ENCODE measurements at regions not wholly inside any gene's neighbourhood (a gene's known extent, or its start where the extent isn't known, plus 50 kb on each side); places are given as distances from the start of the nearest gene placed in this dataset.
A peak's percentile ranks its signal among the peaks of the same experiment; 100 is the strongest.

DNA sequence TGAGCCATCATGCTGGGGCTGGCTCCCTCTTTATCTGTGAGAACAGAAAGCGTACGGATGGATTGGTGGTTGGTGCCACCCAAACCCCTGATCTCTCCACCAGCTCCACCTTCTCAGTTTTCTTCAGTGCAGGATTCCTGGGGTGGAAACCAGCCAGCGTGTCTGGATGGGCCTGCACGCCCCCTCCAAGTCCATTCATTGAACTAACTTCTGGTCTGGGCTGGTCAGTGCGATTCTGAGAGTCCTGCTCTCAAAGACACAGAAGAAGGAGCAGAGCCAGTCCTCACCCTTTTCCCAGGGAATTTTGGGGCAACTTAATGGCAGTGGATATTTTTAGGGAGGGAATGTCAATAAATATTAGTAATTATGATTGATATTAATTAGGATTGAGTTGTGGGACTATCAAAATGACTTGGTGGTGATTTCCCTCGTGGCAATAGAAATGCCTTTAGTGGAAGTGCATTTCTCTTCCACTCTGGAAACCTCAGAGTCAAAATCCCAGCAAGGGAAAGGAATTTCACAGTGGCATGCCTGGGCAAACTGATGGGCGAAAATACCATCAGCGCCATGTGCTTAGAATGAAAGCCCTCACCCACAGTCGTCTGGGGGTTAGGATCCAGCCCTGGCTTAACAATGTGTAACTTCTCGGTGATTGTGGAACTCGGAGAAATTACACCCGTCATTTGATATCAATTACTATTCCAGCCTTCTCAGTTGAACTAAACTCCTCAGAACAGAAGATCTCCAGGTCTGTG is 69.3 kb upstream of the EEPD1 start:
- DNase-seq, result no peak
- Histone ChIP-seq H3K27ac (no peak overlapping the region), H3K4me1 (no peaks in the 10 kb centered on the region), H3K36me3 (no peaks in the 10 kb centered on the region), H3K27me3 (no peaks in the 10 kb centered on the region), H3K9me3 (no peaks in the 10 kb centered on the region), H3K4me3 (no peak overlapping the region), H3K9ac (ENCODE audit: low read depth in 2 of 2, low read length in 2 of 2) (no peak overlapping the region)
- intact Hi-C loops (cut with DNase I), result loop anchor here (5.0 kb wide), 1 partner anchor 208 kb away; no protein-coding TSS in a partner anchor
- TF ChIP-seq, protein P1, sequence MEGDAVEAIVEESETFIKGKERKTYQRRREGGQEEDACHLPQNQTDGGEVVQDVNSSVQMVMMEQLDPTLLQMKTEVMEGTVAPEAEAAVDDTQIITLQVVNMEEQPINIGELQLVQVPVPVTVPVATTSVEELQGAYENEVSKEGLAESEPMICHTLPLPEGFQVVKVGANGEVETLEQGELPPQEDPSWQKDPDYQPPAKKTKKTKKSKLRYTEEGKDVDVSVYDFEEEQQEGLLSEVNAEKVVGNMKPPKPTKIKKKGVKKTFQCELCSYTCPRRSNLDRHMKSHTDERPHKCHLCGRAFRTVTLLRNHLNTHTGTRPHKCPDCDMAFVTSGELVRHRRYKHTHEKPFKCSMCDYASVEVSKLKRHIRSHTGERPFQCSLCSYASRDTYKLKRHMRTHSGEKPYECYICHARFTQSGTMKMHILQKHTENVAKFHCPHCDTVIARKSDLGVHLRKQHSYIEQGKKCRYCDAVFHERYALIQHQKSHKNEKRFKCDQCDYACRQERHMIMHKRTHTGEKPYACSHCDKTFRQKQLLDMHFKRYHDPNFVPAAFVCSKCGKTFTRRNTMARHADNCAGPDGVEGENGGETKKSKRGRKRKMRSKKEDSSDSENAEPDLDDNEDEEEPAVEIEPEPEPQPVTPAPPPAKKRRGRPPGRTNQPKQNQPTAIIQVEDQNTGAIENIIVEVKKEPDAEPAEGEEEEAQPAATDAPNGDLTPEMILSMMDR (IDR thresholded peaks at IDR 0.05), result no peak

- no peaks in the 10 kb centered on the region for H3K4me1 ChIP-seq
- peak; percentile 67 for DNase-seq
- intact Hi-C loops (cut with DNase I), result loop anchor here (5.0 kb wide), 1 partner anchor 208 kb away; no protein-coding TSS in a partner anchor
- H3K9ac ChIP-seq (ENCODE audit: low read depth in 2 of 2, low read length in 2 of 2), result no peak overlapping the region
- H3K36me3 ChIP-seq, result no peaks in the 10 kb centered on the region
- no peak overlapping the region for H3K27ac ChIP-seq
- no peaks in the 10 kb centered on the region for H3K9me3 ChIP-seq
- H3K27me3 ChIP-seq, result no peaks in the 10 kb centered on the region
- no peak overlapping the region for H3K4me3 ChIP-seq
- TF ChIP-seq, protein P1 (IDR thresholded peaks at IDR 0.05), result peak; percentile 24
Observed at GRCh38 chr7:36084485-36085091, 68.5 kb upstream of the EEPD1 start.

DNA sequence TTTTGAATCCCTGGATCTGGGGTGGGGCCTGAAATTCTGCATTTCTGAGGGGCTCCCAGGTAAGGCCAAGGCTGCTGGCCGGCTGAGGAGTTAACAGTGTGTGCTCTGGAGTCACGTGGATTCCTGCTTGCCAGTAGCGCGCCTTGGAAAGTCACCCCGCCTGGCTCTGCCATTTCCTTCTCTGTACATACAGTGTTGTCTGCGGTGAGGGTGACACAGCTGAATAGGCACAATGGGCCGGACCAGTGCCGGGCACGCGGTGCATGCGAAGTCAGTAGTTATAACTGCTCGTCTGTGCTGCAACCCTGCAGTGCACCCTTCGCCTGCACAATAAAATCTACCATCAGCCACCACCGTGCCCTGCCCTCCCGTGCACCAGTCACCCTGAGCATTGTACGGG is 68.0 kb upstream of the EEPD1 start:
- H3K36me3 ChIP-seq, result no peaks in the 10 kb centered on the region
- H3K27ac ChIP-seq, result no peak overlapping the region
- H3K27me3 ChIP-seq, result no peaks in the 10 kb centered on the region
- TF ChIP-seq, protein P1 (IDR thresholded peaks at IDR 0.05), result no peak
- DNase-seq, result no peak
- H3K9ac ChIP-seq (ENCODE audit: low read depth in 2 of 2, low read length in 2 of 2), result no peak overlapping the region
- no peak overlapping the region for H3K4me3 ChIP-seq
- no peaks in the 10 kb centered on the region for H3K9me3 ChIP-seq
- intact Hi-C loops (cut with DNase I), result no loop called here
- H3K4me1 ChIP-seq, result no peaks in the 10 kb centered on the region

- intact Hi-C loops (cut with DNase I), result no loop called here
- DNase-seq, result no peak
- H3K36me3 ChIP-seq, result no peaks in the 10 kb centered on the region
- TF ChIP-seq, protein P1 (IDR thresholded peaks at IDR 0.05), result no peak
- no peak overlapping the region for H3K9ac ChIP-seq (ENCODE audit: low read depth in 2 of 2, low read length in 2 of 2)
- no peaks in the 10 kb centered on the region for H3K9me3 ChIP-seq
- no peak overlapping the region for H3K27ac ChIP-seq
- H3K4me1 ChIP-seq, result no peaks in the 10 kb centered on the region
- no peak overlapping the region for H3K4me3 ChIP-seq
- H3K27me3 ChIP-seq, result no peaks in the 10 kb centered on the region
Observed at GRCh38 chr7:36086571-36086970, 66.5 kb upstream of the EEPD1 start.

DNA sequence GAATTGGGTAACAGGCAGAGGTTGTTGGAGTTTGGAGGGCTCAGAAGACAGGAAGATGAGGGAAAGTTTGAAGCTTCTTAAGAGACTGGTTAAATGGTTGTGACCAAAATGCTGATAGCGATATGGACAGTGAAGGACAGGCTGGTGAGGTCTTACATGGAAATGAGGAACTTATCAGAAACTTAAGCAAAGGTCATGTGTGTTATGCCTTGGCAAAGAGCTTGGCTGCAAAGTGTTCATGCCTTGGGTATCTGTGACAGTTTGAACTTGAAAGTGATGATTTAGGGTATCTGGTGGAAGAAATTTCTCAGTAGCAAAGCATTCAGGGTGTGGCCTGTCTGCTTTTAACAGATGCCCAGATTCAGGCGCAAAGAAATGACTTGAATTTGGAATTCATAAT is 64.5 kb upstream of the EEPD1 start:
- no peak overlapping the region for H3K9ac ChIP-seq (ENCODE audit: low read depth in 2 of 2, low read length in 2 of 2)
- H3K27me3 ChIP-seq, result no peaks in the 10 kb centered on the region
- intact Hi-C loops (cut with DNase I), result no loop called here
- TF ChIP-seq, protein P1 (IDR thresholded peaks at IDR 0.05), result no peak
- H3K36me3 ChIP-seq, result no peaks in the 10 kb centered on the region
- no peaks in the 10 kb centered on the region for H3K4me1 ChIP-seq
- H3K9me3 ChIP-seq, result no peaks in the 10 kb centered on the region
- no peak overlapping the region for H3K27ac ChIP-seq
- DNase-seq, result no peak
- H3K4me3 ChIP-seq, result no peak overlapping the region
